HG02938 (cell line): ENCODE measurements at regions not wholly inside any gene's neighbourhood (a gene's known extent, or its start where the extent isn't known, plus 50 kb on each side); places are given as distances from the start of the nearest gene placed in this dataset.
"Not testable (repeated sequence)": the region's sequence is repeated elsewhere in the genome, so short reads cannot be mapped to it uniquely, and the experiment has no call there.

Source experiments
- ATAC-seq: cut with Tn5 transposase; IDR thresholded peaks from one replicate; pipeline ENCODE4 v1.9.1; 2021; ENCODE audit warnings: mild to moderate bottlenecking, moderate library complexity; ENCODE audit not compliant: unreplicated experiment

DNA sequence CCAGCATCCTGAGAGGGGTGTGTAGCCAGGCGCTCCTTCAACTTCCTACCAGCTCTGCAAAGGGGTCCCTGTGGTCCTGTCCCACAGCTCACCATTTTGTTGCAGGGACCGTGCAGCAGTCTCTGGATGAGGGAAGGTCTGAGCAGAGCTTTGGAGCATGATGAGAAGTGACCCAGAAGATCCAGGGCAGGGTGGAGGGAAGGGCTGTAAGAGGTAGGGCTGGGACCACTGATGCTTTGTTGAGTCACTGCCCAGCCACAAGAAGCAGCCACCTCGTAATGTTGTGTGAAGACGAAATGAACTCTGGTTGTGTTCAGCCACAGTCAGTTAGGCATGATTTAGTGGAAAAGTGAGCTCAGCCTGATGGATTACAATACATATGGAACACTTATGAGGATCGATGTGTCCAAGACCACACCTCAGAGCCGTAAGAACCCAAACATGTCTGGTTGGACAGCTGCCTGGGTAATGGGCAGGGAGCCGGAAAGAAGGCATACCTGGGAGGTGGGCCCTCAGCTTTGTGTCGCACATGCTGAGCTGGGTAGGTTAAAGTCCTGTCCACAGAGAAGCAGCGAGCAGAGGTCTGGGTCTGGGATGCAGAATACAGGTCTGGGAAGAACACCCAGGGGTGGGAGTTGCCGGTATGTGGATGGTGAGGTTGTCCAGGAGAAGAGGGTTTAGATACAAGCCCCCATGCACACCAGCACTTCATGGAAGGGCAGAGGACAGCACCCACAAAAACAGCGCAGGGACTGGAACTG, 250.1 kb downstream of the GADD45G start:
- no peak for ATAC-seq

DNA sequence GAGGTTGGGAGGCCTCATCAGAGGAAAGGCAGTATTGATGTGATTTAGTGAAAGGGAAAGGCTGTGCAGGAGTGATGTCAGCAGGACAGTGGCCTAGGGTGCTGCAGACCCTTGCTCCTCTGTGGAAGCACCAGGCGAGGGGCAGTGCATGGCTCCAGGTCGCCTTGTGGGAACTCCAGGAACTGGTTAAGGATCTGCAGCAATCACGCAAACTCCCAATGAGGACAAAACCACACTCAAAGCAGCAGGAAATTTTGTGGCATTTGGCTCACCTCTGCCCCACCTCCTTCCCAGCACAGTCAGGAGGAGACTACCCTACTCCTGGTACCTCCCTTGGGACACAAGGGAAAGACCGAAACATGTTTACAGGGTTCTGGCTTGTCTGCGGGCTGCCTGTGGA, 251.5 kb downstream of the GADD45G start:
- ATAC-seq, result not testable (repeated sequence)

DNA sequence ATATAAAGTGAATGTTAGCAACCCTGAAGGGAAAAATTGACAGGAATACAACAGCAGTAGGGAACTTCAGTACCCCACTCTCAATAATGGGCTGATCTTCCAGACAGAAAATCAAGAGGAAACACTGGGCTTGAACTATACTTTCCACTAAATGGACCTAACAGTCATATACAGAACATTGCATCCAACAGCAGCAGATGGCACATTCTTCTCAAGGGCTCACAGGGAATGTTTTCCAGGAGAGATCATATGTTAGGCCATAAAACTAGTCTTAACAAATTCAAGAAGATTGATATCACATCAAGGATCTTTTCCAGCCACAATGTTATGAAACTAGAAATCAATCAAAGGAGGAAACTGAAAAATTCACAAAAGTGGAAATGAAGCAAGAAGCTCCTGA, 252.1 kb downstream of the GADD45G start:
- ATAC-seq, result not testable (repeated sequence)

DNA sequence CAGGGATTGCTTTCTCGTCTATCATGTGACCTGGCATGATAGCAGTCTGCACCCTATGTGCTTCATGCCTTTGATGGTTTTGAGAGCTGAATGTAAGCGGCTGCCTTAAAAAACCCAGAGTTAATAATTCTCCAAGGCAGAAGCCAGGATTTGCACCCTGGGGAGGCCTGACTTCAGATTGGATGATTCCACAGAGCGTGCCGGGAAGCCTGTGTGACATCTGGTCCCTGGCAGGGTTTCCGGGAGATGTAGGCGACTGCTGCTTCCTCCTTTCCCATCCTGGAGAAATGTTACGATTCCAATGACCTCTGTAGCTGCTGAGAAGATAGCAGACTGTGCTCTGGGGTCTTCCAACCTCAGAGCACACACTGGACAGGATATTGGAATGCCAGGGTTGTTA, 255.0 kb downstream of the GADD45G start:
- not testable (repeated sequence) for ATAC-seq

DNA sequence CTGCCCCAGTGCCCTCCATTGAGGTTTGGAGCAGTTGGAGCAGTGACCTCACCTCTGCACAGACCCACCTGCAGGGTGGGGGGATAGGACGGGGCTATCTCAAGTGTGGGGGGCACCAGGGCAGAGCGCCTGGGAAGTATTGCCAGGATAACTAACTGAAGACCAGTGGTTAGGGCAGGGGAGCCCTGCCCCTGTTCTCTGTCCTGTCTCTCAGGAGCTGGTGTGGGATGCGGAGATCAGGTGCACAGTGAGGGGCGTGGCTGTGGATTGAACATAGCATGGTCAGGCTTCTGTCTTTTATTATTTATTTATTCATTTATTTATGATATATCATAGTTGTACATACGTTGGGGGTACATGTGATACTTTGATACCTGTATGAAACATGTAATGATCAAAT, 256.6 kb downstream of the GADD45G start:
- ATAC-seq, result not testable (repeated sequence)

DNA sequence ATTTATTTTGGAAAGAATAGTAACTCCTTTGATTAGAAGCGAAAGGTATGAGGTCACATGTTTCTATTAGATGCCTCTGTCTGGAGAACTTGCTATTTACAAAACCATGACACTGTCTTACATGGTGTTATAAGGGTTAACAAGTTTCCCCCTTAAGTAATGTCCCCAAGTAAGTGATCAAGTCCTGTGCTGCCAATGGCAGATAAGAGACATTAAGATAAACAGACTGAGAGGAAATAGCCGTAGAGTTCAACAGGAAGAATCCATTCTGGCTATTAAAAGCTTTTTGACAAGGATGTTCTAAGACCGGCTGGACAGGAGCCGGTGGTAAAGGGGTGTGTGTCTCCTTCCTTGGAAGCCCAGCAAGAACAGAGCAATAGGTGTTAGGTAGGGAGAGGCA, 257.5 kb downstream of the GADD45G start:
- no peak for ATAC-seq

DNA sequence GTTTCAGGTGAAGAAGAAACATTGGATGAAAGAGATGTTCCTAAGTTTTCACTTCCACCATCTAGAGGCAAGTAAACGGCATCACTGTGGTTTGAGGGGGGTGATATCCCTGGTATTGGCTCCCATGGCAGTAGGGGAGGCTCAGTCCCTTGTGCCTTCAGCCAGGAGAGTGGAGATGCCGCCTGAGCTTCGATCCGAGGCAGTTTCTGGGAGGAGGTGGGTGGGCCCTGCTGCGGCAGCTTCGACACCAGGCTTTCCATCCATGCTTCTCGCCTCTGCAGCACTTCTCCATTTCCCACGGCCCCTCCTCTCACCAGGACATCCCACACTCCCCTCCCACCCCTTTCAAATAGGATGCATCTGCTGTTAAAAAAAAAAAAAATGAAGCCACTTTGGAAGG, 258.3 kb downstream of the GADD45G start:
- ATAC-seq, result no peak

DNA sequence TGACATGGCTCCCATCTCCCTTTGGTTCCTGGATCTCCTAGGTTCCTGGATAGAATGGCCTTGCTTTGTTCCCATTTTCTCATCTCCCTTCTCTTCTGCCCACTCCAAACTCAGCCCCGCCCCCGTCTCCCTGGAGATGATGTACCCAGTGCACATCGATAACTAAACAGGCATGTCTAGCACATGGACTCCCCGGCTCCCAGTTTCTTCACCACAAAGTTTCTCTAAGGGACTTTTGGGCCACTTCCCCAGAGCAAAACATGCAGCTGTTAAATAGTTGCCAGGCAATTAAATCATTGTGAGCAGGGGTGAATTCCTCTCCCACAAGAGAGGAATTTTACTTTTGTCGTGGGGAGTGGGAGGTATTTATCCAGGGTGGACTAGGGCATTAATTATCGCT, 259.0 kb downstream of the GADD45G start:
- ATAC-seq, result no peak

DNA sequence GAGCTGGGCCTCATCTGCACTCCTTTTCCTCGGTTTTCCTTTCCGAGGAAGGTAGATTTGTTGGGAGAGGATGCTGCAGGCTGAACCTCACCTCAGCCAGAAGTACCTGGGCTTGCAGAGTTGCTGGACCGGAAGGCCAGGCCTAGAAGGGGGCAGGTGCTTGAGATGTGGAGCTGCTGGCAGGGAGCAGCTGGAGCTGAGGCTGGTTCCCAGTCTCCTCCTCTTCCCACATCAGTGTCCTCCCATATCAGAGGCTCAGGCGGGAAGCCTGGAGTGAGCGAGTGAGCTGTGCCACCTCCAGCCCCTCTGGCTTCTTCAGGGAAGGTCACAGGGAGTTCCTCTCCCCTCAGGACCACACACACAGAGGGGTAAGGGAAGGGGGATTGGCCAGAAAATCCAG, 259.4 kb downstream of the GADD45G start:
- ATAC-seq, result no peak

DNA sequence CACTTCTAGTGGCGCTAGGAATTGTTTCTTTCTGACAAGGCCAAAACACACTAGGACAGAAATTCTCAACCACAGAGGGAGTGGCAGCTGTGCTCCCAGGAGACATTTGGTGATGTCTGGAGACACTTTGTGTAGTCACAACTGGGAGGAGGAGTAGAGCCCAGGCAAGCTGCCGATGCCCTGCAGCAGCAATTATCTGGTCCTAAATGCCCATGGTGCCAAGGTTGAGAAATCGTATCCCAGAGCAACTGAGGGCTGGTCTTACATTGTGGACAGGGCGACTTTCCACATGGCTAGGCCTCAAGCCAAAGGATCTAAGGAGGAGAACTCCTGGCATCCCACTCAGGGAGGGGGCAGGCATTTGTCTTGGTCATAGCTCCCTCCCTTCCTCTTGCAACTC, 259.9 kb downstream of the GADD45G start:
- ATAC-seq, result no peak

DNA sequence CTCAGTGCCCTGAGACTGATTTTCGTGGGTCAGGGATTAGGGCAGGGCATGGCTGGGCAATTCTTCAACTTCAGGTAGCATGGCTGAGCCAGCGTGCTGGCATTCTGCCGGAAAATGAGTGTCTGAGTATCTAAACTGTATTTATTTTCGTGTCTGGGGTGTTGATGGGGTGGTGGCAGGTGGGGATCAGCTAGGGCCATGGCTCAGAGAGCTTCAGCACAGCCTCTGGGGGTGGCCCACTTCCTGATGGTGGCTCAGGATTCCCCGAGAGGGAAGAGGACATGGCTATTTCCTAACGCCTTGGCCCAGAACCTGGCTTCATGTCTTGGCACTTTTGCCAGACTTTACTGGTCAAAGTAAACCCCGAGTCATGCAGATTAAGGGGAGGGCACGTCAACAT, 260.5 kb downstream of the GADD45G start:
- ATAC-seq, result no peak

DNA sequence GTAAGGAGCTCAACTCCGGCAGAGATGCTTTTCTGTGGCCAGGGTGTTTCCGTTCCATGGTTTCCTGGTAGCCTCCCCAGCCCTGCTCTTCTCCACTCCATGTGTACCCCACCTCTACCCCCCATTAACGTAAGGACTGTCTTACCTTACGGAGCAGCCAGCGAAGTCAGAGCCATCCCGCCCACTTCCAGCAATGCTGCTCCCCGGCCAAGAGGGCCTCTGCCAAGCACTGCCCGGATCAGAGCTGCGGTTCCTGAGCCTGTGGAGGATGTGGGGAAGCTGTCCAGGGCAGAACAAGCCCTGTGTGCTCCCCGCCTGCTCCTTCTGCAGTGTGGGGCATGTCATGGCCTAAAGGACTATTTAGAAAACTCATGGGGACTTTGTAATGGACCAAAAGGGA, 261.2 kb downstream of the GADD45G start:
- no peak for ATAC-seq

DNA sequence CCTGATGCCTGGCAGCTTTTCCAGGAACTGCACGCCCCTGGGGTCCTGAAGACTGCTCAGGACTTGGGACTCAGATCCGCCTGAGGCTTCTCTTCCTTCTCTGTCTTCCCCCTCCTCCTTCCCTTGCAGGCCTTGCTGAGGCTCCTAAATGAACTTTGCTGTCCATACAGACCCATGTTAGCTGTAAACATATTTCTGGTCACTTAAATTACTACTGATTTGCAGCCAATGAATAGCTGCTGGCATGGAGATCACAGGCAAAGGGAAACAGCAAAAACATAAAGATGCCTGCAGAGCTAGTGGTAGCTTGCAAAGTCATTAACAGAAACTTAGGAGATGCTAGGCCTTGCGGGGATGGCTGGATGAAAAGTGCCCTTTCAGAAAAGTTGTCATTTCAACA, 261.9 kb downstream of the GADD45G start:
- no peak for ATAC-seq

DNA sequence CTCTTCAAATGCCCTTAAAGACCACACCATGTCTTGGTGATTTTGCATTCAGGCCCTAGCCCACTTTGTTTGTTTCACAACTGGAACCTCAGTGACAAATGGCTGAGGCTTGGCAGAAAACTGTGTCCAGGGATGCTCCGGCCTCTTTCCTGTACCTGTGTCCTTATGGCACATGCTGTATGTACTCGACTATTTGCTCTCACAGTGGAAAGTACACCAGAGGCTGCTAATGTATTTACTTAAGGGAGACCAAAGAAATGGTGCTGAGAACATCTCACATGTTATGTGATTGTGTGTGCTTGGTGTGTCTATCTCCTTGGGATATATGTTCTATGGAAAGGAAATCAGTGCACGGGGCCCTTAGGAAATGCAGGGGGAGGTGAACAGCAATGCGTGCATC, 263.3 kb downstream of the GADD45G start:
- ATAC-seq, result no peak

DNA sequence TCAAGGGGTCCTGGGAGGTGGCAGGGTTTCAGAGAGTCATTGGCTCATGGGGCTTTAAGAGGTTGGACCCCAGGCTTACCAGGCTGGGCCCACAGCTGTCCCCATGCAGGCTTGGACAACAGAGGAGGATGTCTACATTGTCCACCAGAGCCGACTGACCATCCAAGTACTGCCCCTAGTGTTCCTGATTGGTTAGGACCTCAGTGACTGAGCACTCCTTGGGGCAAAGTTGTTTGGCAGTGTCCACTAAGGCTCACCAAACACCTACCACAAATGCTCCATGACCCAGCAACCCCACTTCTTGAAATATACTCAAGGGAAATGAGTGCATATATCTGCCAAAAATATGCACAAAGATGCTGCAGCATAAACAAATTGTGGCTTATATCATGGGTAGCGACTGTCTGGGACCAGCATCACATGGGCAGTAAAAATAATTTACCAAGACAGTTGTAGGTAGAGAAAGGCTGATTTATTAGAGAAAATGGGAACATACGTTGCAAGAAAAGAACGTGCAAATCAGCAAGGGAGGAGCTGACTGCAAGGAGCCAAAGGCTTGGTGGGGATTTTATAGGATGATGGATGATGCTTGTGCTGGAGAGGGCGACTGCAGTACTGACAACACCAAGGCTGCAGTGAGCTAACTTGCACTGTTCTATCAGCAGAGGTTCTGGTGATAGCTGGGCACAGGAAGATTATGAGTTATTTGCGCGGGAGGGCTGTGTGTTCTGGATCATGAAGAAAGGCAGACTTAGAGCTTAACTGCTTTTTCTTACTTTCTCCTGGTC, 265.2 kb downstream of the GADD45G start:
- no peak for ATAC-seq

DNA sequence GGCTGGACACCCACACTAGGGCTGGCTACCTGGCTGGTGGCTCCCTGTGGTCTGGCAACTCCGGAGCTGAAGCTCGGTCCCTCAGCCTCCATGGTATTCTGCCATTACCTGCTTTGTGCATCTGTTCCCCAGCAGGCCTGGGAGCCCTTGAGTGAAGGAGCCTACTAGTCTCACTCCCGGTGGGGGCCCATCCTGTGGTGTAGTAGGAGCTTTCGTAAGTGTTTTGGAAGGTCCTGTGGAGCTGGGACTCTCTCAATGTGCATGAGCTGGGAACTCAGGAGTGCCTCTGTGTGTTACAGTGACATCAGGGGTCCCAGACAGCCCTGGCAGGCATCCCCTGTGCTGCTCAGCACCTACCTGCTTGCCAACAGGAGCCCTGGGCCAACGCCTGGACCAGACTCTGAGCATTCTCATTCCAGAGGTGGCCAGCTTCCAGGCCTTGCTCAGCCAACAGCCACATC, 267.1 kb downstream of the GADD45G start:
- ATAC-seq, result no peak

DNA sequence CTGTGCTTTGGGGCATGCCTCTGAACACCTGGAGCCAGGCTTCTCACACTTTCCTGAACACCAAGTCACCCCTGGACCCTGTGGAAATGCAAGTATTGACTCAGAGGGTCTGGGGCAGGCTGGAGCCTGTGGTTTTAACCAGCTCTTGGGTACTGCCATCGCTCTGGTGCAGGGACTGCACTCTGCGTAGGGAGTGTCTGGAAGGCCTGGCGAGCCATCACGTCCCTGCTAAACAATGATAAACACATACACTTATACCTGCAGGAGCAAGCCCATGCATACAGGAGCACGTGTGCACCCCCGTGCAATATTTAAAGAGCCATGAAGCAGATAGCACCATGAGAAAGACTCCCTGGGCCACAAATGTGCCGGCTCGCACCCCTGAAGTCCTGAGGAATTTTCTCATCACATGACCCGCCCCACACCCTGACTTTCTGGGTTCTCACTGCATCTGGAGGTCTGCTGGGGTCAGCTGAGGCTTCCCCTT, 267.7 kb downstream of the GADD45G start:
- ATAC-seq, result no peak

DNA sequence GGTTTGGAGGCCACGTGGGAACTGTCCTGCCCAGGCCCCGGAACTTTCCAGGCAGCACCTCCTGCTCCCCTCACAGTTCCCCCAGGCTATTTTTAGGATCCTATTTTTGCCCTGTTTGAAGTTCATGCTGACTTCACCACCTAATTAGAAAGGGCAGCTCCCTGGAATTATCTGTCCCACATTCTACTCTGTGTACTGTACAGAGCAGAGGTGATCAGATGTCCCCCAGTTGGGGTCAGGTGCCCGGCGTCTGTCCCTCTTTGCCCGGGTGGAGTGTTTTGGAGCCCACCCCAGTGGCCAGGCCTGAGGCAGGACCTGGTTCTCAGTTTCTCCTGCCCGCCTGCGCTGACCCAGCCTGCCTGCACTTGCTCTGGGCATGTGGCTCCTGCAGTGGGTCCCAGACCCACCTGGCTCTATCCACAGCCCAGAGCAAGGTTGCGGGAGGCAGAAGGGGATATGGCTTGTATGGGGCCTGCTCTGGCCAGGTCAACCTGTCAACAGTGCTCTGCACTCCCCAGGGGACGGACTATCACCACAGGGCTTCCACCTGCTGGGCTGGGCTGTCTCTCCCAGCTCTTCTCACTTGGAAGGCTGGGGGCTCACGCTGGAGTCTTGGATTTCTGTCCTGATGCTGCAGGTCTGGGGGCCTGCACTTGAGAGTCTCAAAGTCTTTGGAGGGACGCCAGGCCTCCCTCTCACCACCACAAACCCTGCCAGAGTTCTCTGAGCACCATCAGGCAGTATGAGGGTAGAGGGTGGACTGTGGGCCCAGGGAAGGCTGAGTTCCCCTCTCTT, 268.3 kb downstream of the GADD45G start:
- no peak for ATAC-seq

DNA sequence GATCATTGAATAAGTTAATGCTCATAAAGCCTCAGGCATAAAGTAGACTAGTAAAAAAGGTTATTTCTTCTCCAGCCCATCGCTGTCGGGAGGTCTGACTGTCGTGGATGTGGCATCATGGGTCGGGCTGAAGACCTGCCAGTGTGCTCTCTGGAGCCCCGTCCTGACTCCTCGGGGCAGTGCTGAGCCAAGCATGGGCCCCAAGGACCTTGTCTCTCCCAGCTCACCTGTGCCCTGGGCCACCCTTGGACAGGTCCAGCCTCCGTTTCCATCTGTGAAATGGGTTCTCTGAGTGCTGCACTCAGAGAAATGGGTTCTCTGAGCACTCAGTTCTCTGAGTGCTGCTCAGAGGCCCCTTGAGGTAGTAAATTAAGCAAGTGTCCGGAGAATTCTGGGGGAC, 269.0 kb downstream of the GADD45G start:
- no peak for ATAC-seq

DNA sequence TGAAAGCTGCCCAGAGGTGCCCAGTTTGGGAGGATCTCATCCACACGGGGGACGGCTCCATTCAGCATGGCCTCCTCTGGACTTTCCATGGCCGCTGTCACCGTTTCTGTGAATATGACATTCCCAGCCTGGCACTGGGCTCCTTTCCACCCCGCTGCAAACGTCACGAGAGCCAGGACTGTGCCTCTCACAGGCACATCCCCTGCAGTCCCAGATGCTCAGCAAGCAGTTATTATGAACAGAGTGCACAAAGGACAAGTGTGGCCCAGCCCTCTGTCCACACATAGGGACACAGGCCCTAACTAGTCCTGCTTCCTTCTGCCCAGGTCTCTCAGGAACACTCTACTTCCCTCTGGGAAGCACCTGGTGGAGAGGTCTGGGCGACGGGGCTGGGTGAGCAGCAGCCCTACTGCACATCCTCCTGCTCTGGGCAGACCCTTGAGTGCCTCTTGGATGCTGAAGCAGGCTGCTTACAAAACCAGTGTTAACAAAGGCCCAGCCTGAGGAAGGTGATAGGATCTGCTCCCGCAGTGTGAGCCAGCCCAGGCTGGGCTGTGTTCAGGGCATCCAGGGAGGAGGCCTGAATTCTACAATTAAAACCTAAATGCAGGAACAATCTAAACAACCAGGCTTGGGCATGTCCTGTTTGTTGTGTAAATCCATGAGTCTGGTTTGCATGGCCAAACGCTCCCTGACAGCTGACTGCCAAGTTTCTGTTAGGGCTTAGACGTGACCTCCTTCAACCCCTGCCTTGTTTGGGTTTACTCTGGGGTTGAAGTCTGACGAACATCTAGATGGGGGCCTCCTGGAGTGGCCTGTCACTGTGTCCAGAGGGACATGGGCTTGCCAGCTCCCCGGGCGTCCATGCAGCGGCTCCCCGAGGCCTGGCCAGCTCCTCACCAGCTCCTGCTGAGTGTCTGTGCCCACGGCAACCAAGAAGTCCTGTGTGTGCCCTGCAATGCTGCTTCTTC, 269.8 kb downstream of the GADD45G start:
- ATAC-seq, result no peak
